ENCODE measurements at regions not wholly inside any gene's neighbourhood (a gene's known extent, or its start where the extent isn't known, plus 50 kb on each side); places are given as distances from the start of the nearest gene placed in this dataset.

- intact Hi-C loops (cut with micrococcal nuclease), result no loop called here
- no peak for TF ChIP-seq CTCF (IDR thresholded peaks at IDR 0.05; ENCODE audit: unreplicated experiment)
- BruUV-seq (replicated peaks), result no TSS peak
- no peaks in the 10 kb centered on the region for H3K4me1 Mint-ChIP-seq (ENCODE audit: insufficient read depth, unreplicated experiment)
- no peaks in the 10 kb centered on the region for H3K27me3 Mint-ChIP-seq (ENCODE audit: insufficient read depth, unreplicated experiment)
- no peaks in the 10 kb centered on the region for H3K36me3 Mint-ChIP-seq (ENCODE audit: insufficient read depth, unreplicated experiment)
- H3K4me3 Mint-ChIP-seq (ENCODE audit: unreplicated experiment), result no peak overlapping the region
- ChIA-PET CTCF (interaction anchor here (0.5 kb wide), 1 partner anchor 123 kb away, joined by 3 read pairs; no protein-coding TSS in a partner anchor), POLR2A (no interaction called here)
- peaks cover 14% of the 10 kb centered on the region for H3K9me3 Mint-ChIP-seq (ENCODE audit: unreplicated experiment)
- no peak for DNase-seq (ENCODE audit: unreplicated experiment)
- no peak overlapping the region for H3K27ac Mint-ChIP-seq (ENCODE audit: low read depth, unreplicated experiment)
These were observed 148.0 kb upstream of the B3GAT1 start for GRCh38 chr11:134560066-134560465.

- Mint-ChIP-seq H3K4me1 (ENCODE audit: insufficient read depth, unreplicated experiment) (no peaks in the 10 kb centered on the region), H3K27ac (ENCODE audit: low read depth, unreplicated experiment) (no peak overlapping the region), H3K27me3 (ENCODE audit: insufficient read depth, unreplicated experiment) (no peaks in the 10 kb centered on the region), H3K4me3 (ENCODE audit: unreplicated experiment) (no peak overlapping the region), H3K9me3 (ENCODE audit: unreplicated experiment) (peaks cover 19% of the 10 kb centered on the region), H3K36me3 (ENCODE audit: insufficient read depth, unreplicated experiment) (no peaks in the 10 kb centered on the region)
- ChIA-PET CTCF (interaction anchor here (0.5 kb wide), 1 partner anchor 123 kb away, joined by 3 read pairs; no protein-coding TSS in a partner anchor), POLR2A (no interaction called here)
- intact Hi-C loops (cut with micrococcal nuclease), result no loop called here
- no peak for TF ChIP-seq CTCF (IDR thresholded peaks at IDR 0.05; ENCODE audit: unreplicated experiment)
- DNase-seq (ENCODE audit: unreplicated experiment), result no peak
- BruUV-seq (replicated peaks), result no TSS peak
These were observed 147.5 kb upstream of the B3GAT1 start for GRCh38 chr11:134559602-134559962.

- intact Hi-C loops (cut with micrococcal nuclease), result no loop called here
- CTCF ChIA-PET, result no interaction called here
- POLR2A ChIA-PET, result no interaction called here
- Mint-ChIP-seq H3K27ac (ENCODE audit: low read depth, unreplicated experiment) (no peak overlapping the region), H3K4me1 (ENCODE audit: insufficient read depth, unreplicated experiment) (no peaks in the 10 kb centered on the region), H3K36me3 (ENCODE audit: insufficient read depth, unreplicated experiment) (no peaks in the 10 kb centered on the region), H3K9me3 (ENCODE audit: unreplicated experiment) (peaks cover 22% of the 10 kb centered on the region), H3K27me3 (ENCODE audit: insufficient read depth, unreplicated experiment) (no peaks in the 10 kb centered on the region), H3K4me3 (ENCODE audit: unreplicated experiment) (no peak overlapping the region)
- no peak for TF ChIP-seq CTCF (IDR thresholded peaks at IDR 0.05; ENCODE audit: unreplicated experiment)
- no peak for DNase-seq (ENCODE audit: unreplicated experiment)
- BruUV-seq (replicated peaks), result no TSS peak
These were observed 147.0 kb upstream of the B3GAT1 start for GRCh38 chr11:134558916-134559601.

- intact Hi-C loops (cut with micrococcal nuclease), result no loop called here
- H3K9me3 Mint-ChIP-seq (ENCODE audit: unreplicated experiment), result peaks cover 22% of the 10 kb centered on the region
- BruUV-seq (replicated peaks), result no TSS peak
- no peak for DNase-seq (ENCODE audit: unreplicated experiment)
- ChIA-PET POLR2A (no interaction called here), CTCF (interaction anchor here (0.7 kb wide), 1 partner anchor 91 kb away, joined by 3 read pairs; no protein-coding TSS in a partner anchor)
- no peak overlapping the region for H3K4me3 Mint-ChIP-seq (ENCODE audit: unreplicated experiment)
- H3K27ac Mint-ChIP-seq (ENCODE audit: low read depth, unreplicated experiment), result no peak overlapping the region
- H3K4me1 Mint-ChIP-seq (ENCODE audit: insufficient read depth, unreplicated experiment), result no peaks in the 10 kb centered on the region
- TF ChIP-seq CTCF (IDR thresholded peaks at IDR 0.05; ENCODE audit: unreplicated experiment), result no peak
- H3K36me3 Mint-ChIP-seq (ENCODE audit: insufficient read depth, unreplicated experiment), result no peaks in the 10 kb centered on the region
- no peaks in the 10 kb centered on the region for H3K27me3 Mint-ChIP-seq (ENCODE audit: insufficient read depth, unreplicated experiment)
These were observed 146.3 kb upstream of the B3GAT1 start for GRCh38 chr11:134558258-134558835.

All from MCF 10A (cell line).